ENCODE measurements at regions not wholly inside any gene's neighbourhood (a gene's known extent, or its start where the extent isn't known, plus 50 kb on each side); places are given as distances from the start of the nearest gene placed in this dataset.

GRCh38 chr10:78160591-78160990 lies 126.9 kb downstream of the RPS24 start:
- no peaks in the 10 kb centered on the region for H3K27me3 ChIP-seq
- WGBS, result 86% methylated on average over 4 of the region's 5 CpGs
- H3K36me3 ChIP-seq, result no peaks in the 10 kb centered on the region
- no peaks in the 10 kb centered on the region for H3K4me1 ChIP-seq
- no peak for DNase-seq (ENCODE audit: low spot score in 2 of 2)
- no peak overlapping the region for H3K4me3 ChIP-seq
- H3K9me3 ChIP-seq, result no peaks in the 10 kb centered on the region
- H3K27ac ChIP-seq, result no peak overlapping the region
- no peak for TF ChIP-seq POLR2A (IDR thresholded peaks at IDR 0.05)
- TF ChIP-seq, protein P1, sequence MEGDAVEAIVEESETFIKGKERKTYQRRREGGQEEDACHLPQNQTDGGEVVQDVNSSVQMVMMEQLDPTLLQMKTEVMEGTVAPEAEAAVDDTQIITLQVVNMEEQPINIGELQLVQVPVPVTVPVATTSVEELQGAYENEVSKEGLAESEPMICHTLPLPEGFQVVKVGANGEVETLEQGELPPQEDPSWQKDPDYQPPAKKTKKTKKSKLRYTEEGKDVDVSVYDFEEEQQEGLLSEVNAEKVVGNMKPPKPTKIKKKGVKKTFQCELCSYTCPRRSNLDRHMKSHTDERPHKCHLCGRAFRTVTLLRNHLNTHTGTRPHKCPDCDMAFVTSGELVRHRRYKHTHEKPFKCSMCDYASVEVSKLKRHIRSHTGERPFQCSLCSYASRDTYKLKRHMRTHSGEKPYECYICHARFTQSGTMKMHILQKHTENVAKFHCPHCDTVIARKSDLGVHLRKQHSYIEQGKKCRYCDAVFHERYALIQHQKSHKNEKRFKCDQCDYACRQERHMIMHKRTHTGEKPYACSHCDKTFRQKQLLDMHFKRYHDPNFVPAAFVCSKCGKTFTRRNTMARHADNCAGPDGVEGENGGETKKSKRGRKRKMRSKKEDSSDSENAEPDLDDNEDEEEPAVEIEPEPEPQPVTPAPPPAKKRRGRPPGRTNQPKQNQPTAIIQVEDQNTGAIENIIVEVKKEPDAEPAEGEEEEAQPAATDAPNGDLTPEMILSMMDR (IDR thresholded peaks at IDR 0.05), result no peak
- no peak for TF ChIP-seq POLR2AphosphoS5 (IDR thresholded peaks at IDR 0.05)
- no peak for TF ChIP-seq EP300 (IDR thresholded peaks at IDR 0.05)

DNA sequence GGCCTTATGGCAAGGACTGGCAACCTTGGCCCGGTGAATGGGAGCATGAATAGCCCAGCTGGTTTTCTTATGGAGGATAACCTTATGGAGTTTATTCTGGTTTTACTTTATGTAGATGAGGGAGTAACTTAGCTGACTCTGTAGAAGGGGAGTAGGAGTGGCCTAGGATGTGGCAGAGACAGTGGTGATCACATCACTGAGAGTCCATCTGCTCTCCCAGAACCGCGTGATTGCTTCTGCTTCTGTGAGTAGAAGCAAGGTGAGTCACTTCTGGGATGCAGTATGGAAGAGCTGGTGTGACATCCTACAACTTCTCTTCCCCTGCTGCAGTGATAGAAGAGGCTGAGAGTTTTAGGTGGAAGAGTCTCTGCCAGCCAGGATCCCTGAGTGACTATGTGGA lies 129.2 kb downstream of the RPS24 start:
- no peak overlapping the region for H3K27ac ChIP-seq
- H3K4me1 ChIP-seq, result no peaks in the 10 kb centered on the region
- no peaks in the 10 kb centered on the region for H3K36me3 ChIP-seq
- H3K4me3 ChIP-seq, result no peak overlapping the region
- no peaks in the 10 kb centered on the region for H3K27me3 ChIP-seq
- TF ChIP-seq POLR2AphosphoS5 (IDR thresholded peaks at IDR 0.05), result no peak
- no peak for TF ChIP-seq POLR2A (IDR thresholded peaks at IDR 0.05)
- no peak for TF ChIP-seq EP300 (IDR thresholded peaks at IDR 0.05)
- TF ChIP-seq, protein P1 (IDR thresholded peaks at IDR 0.05), result no peak
- WGBS, result 96% methylated on average over 3 of the region's 3 CpGs
- no peaks in the 10 kb centered on the region for H3K9me3 ChIP-seq
- no peak for DNase-seq (ENCODE audit: low spot score in 2 of 2)

GRCh38 chr10:78164702-78165101 lies 131.0 kb downstream of the RPS24 start:
- WGBS, result 69% methylated on average over 16 of the region's 16 CpGs
- Histone ChIP-seq H3K9me3 (no peaks in the 10 kb centered on the region), H3K4me1 (no peaks in the 10 kb centered on the region), H3K27me3 (no peaks in the 10 kb centered on the region), H3K4me3 (no peak overlapping the region), H3K36me3 (no peaks in the 10 kb centered on the region), H3K27ac (no peak overlapping the region)
- TF ChIP-seq, protein P1 (IDR thresholded peaks at IDR 0.05), result no peak
- TF ChIP-seq POLR2A (IDR thresholded peaks at IDR 0.05) (no peak), EP300 (IDR thresholded peaks at IDR 0.05) (no peak), POLR2AphosphoS5 (IDR thresholded peaks at IDR 0.05) (no peak)
- no peak for DNase-seq (ENCODE audit: low spot score in 2 of 2)

DNA sequence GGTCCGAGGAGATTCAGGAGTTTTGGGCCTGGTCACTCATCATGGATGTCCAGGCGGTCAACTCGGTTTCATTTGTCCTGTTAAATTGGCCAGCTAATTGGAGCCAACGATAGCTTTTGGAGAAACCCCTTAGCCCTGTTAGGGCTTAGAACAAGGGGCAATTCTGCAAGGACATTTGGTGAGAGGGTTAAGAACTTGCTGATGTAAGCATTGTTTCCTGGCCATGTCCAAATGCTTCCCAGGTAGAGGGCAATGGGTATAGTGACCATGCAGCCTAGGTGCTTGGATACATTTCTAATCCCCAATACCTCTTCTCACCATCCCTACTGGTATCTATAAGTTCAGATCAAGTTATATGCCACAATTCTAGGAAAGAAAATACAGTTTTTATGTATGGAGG lies 131.5 kb downstream of the RPS24 start:
- Histone ChIP-seq H3K9me3 (no peaks in the 10 kb centered on the region), H3K27me3 (no peaks in the 10 kb centered on the region), H3K27ac (no peak overlapping the region), H3K4me1 (no peaks in the 10 kb centered on the region), H3K4me3 (no peak overlapping the region), H3K36me3 (no peaks in the 10 kb centered on the region)
- DNase-seq (ENCODE audit: low spot score in 2 of 2), result no peak
- 69% methylated on average over 4 of the region's 4 CpGs for WGBS
- TF ChIP-seq EP300 (IDR thresholded peaks at IDR 0.05) (no peak), POLR2A (IDR thresholded peaks at IDR 0.05) (no peak), POLR2AphosphoS5 (IDR thresholded peaks at IDR 0.05) (no peak)
- TF ChIP-seq, protein P1 (IDR thresholded peaks at IDR 0.05), result no peak

DNA sequence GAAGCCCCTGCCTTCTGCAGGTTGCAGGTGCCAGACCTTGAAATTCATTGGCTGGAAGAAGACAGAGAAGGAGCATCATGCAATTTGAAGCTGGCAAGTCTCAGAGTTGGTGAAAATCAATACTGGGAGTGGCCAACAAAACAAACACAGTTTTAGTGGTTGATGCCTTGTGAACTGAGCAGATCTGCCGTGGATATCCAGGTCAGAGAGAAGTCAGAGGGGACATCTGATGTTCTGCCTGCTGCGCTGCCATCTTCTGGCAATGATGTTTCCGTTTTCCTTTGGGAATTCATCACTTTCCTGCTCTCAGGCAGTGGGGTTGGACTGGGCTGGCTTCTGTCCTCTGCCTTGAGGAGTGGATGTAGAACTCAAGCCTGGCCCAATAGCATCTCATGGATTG lies 132.0 kb downstream of the RPS24 start:
- H3K4me3 ChIP-seq, result no peak overlapping the region
- 62% methylated on average over 3 of the region's 3 CpGs for WGBS
- no peaks in the 10 kb centered on the region for H3K36me3 ChIP-seq
- no peaks in the 10 kb centered on the region for H3K27me3 ChIP-seq
- no peaks in the 10 kb centered on the region for H3K9me3 ChIP-seq
- TF ChIP-seq POLR2A (IDR thresholded peaks at IDR 0.05) (no peak), POLR2AphosphoS5 (IDR thresholded peaks at IDR 0.05) (no peak), EP300 (IDR thresholded peaks at IDR 0.05) (no peak)
- TF ChIP-seq, protein P1 (IDR thresholded peaks at IDR 0.05), result no peak
- H3K4me1 ChIP-seq, result no peaks in the 10 kb centered on the region
- no peak overlapping the region for H3K27ac ChIP-seq
- DNase-seq (ENCODE audit: low spot score in 2 of 2), result no peak

Data from suprapubic skin (tissue), 4 donors.